Keratinocyte (primary cell): ENCODE measurements at regions not wholly inside any gene's neighbourhood (a gene's known extent, or its start where the extent isn't known, plus 50 kb on each side); places are given as distances from the start of the nearest gene placed in this dataset.

ENCODE experiments used
- DNase-seq: peaks from one replicate; pipeline ENCODE4 v3.0.0-alpha.2; 2011; ENCODE audit warnings: low read depth, missing footprints, low spot score
- FAIRE-seq: peaks from 2 replicates; lab custom pipeline; 2011; peaks lifted over from hg19 to GRCh38; lab: Jason Lieb, UNC
- H2AFZ ChIP-seq: 2 replicates; pipeline ENCODE4 v1.6.0; 2012; ENCODE audit warnings: low read length, control low read depth, inconsistent platforms; ENCODE audit not compliant: control insufficient read depth
- H3K27ac ChIP-seq: 2 replicates; pipeline ENCODE4 v1.5.1; 2011; ENCODE audit warnings: low read length; ENCODE audit not compliant: control insufficient read depth, insufficient read depth
- H3K27me3 ChIP-seq: 3 replicates; pipeline ENCODE4 v1.6.0; 2011; ENCODE audit warnings: low read length; ENCODE audit not compliant: control insufficient read depth, insufficient read depth; ENCODE audit errors: extremely low read depth
- H3K36me3 ChIP-seq, 2 experiments: 2 replicates in 1 of 2; 3 replicates in 1 of 2; pipeline ENCODE4 v1.5.1; 2011; ENCODE audit warnings: low read length in 2 of 2, mild to moderate bottlenecking in 1 of 2; ENCODE audit not compliant: control insufficient read depth in 2 of 2, insufficient read depth in 2 of 2; ENCODE audit errors: extremely low read depth in 1 of 2
- H3K4me1 ChIP-seq: 3 replicates; pipeline ENCODE4 v1.5.1; 2011; ENCODE audit warnings: low read length; ENCODE audit not compliant: control insufficient read depth, insufficient read depth; ENCODE audit errors: extremely low read depth
- H3K4me2 ChIP-seq: 3 replicates; pipeline ENCODE4 v1.6.0; 2011; ENCODE audit warnings: low read depth, low read length; ENCODE audit not compliant: control insufficient read depth, insufficient read depth; ENCODE audit errors: extremely low read depth
- H3K4me3 ChIP-seq, 3 experiments: fragments of 200-600 bp in 1 of 3; sonication (generic) in 1 of 3; 2 replicates in 2 of 3; 3 replicates in 1 of 3; pipeline ENCODE4 v1.5.1; 2011 to 2016; ENCODE audit warnings: low read length in 3 of 3, mild to moderate bottlenecking in 3 of 3, control low read depth in 2 of 3, inconsistent platforms in 1 of 3, low read depth in 1 of 3, mixed read lengths in 1 of 3, mixed run types in 1 of 3, moderate library complexity in 1 of 3; ENCODE audit not compliant: control insufficient read depth in 2 of 3, insufficient read depth in 2 of 3; ENCODE audit errors: extremely low read depth in 1 of 3
- H3K79me2 ChIP-seq: 2 replicates; pipeline ENCODE4 v1.6.0; 2012; ENCODE audit warnings: low read length; ENCODE audit not compliant: control insufficient read depth, insufficient read depth
- H3K9ac ChIP-seq: 3 replicates; pipeline ENCODE4 v1.6.0; 2011; ENCODE audit warnings: low read length; ENCODE audit not compliant: control insufficient read depth, insufficient read depth; ENCODE audit errors: extremely low read depth
- H3K9me1 ChIP-seq: 3 replicates; pipeline ENCODE4 v1.6.0; 2011; ENCODE audit warnings: low read length; ENCODE audit not compliant: control insufficient read depth, insufficient read depth; ENCODE audit errors: extremely low read depth
- H3K9me3 ChIP-seq: 2 replicates; pipeline ENCODE4 v1.5.1; 2012; ENCODE audit warnings: low read depth, low read length; ENCODE audit not compliant: control insufficient read depth
- H4K20me1 ChIP-seq: 3 replicates; pipeline ENCODE4 v1.6.0; 2011; ENCODE audit warnings: low read length; ENCODE audit not compliant: control insufficient read depth, insufficient read depth; ENCODE audit errors: extremely low read depth
- EZH2 ChIP-seq: IDR thresholded peaks from one replicate; pipeline ENCODE4 v1.6.1; 2012; ENCODE audit warnings: inconsistent platforms, mild to moderate bottlenecking, low read length, moderate library complexity
- dilution Hi-C: fragments of 300-500 bp; cut with MboI; formaldehyde crosslinking; loops from one replicate; pipeline ENCODE4 v1.7.0; 2020; ENCODE audit warnings: low sequenced_read_pairs; ENCODE audit not compliant: extremely low pct_ligation_motif_present
- TF ChIP-seq, protein P1 (sequence below), 3 experiments: IDR thresholded peaks in 1 of 3; conservative IDR thresholded peaks in 1 of 3; optimal IDR thresholded peaks in 1 of 3; 2 replicates in 2 of 3; 3 replicates in 1 of 3; pipeline versions ENCODE3 to v1.5.1; 2011; ENCODE audit warnings: low read length in 3 of 3, mild to moderate bottlenecking in 3 of 3, moderate library complexity in 2 of 3, control low read depth in 1 of 3, inconsistent platforms in 1 of 3; ENCODE audit not compliant: insufficient read depth in 2 of 3; ENCODE audit errors: extremely low read depth in 1 of 3

DNA sequence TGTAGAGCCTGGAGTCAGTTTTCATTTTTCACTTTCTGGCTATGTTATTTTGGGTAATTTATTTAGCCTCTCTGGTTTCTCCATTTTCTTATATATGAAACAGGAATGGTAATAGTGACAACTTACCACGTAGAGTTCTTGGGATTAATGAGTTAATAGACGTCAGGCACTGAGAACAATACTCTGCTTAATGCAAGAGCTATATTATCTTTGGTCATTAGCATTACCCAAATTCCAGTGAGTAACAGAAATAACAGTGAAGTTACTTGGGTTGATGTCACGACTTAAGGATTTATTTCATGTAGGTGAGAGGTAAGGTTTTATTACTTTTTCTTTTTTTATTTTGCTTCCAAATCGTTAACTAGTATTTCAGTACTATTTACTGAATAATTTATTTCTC is 601.0 kb upstream of the GCFC2 start:
- H3K79me2 ChIP-seq, result no peaks in the 10 kb centered on the region
- no peak overlapping the region for H3K9ac ChIP-seq
- H3K27ac ChIP-seq, result no peak overlapping the region
- no peaks in the 10 kb centered on the region for H3K9me3 ChIP-seq
- H3K4me3 ChIP-seq, result no peak overlapping the region
- no peaks in the 10 kb centered on the region for H3K4me1 ChIP-seq
- H3K9me1 ChIP-seq, result no peaks in the 10 kb centered on the region
- no peaks in the 10 kb centered on the region for H4K20me1 ChIP-seq
- FAIRE-seq (no peak), DNase-seq (no peak)
- H3K36me3 ChIP-seq, result no peaks in the 10 kb centered on the region
- no peak overlapping the region for H2AFZ ChIP-seq
- H3K4me2 ChIP-seq, result no peak overlapping the region
- dilution Hi-C loops, result no loop called here
- no peak for TF ChIP-seq EZH2
- TF ChIP-seq, protein P1, sequence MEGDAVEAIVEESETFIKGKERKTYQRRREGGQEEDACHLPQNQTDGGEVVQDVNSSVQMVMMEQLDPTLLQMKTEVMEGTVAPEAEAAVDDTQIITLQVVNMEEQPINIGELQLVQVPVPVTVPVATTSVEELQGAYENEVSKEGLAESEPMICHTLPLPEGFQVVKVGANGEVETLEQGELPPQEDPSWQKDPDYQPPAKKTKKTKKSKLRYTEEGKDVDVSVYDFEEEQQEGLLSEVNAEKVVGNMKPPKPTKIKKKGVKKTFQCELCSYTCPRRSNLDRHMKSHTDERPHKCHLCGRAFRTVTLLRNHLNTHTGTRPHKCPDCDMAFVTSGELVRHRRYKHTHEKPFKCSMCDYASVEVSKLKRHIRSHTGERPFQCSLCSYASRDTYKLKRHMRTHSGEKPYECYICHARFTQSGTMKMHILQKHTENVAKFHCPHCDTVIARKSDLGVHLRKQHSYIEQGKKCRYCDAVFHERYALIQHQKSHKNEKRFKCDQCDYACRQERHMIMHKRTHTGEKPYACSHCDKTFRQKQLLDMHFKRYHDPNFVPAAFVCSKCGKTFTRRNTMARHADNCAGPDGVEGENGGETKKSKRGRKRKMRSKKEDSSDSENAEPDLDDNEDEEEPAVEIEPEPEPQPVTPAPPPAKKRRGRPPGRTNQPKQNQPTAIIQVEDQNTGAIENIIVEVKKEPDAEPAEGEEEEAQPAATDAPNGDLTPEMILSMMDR (optimal IDR thresholded peaks at IDR 0.05 in 1 of 3, IDR thresholded peaks at IDR 0.05 in 1 of 3, conservative IDR thresholded peaks at IDR 0.05 in 1 of 3; ENCODE audit: extremely low read depth in 1 of 3, insufficient read depth in 2 of 3, low read length in 3 of 3), result no peak
- H3K27me3 ChIP-seq, result no peaks in the 10 kb centered on the region

DNA sequence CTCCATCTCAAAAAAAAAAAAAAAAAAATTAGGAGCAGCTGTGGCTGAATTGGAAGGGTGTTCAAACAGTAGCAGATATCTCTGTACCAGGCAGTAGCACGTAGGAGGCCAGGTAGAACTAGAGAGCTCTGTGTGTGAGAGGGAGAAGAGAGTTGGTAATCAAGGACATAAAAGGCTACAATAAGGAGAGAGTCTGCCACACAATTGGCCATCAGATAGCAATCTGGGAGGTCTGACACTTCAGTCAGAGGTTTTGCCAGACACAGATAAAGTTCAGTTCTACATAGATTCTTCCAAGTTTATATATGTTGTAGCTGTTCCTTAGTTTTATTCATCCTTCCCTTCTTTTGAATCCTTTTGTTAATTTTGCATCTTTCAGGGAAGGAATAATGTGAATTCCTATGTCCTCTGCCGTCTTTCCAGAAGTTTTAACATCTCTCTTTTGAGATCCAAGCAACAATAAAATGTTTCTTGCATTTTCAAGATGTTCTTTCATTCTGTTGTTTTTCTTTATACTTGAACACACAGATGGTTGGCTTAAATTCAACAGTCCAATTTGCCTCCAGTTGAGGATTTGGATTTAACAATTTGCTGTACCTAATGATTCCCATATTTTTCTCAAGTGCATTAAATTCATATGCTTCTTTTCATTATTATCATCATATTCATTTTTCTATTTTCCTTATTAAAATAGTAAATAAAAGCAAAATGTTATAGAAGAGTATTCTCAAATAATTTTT is 600.3 kb upstream of the GCFC2 start:
- no peaks in the 10 kb centered on the region for H4K20me1 ChIP-seq
- no peak overlapping the region for H3K27ac ChIP-seq
- H3K4me1 ChIP-seq, result no peaks in the 10 kb centered on the region
- no peaks in the 10 kb centered on the region for H3K27me3 ChIP-seq
- no peaks in the 10 kb centered on the region for H3K9me1 ChIP-seq
- H3K9me3 ChIP-seq, result no peaks in the 10 kb centered on the region
- H3K4me2 ChIP-seq, result no peak overlapping the region
- H3K36me3 ChIP-seq, result no peaks in the 10 kb centered on the region
- H3K79me2 ChIP-seq, result no peaks in the 10 kb centered on the region
- dilution Hi-C loops, result no loop called here
- H3K9ac ChIP-seq, result no peak overlapping the region
- DNase-seq, result no peak
- no peak overlapping the region for H3K4me3 ChIP-seq
- no peak for FAIRE-seq
- TF ChIP-seq, protein P1 (optimal IDR thresholded peaks at IDR 0.05 in 1 of 3, IDR thresholded peaks at IDR 0.05 in 1 of 3, conservative IDR thresholded peaks at IDR 0.05 in 1 of 3; ENCODE audit: extremely low read depth in 1 of 3, insufficient read depth in 2 of 3, low read length in 3 of 3), result no peak
- TF ChIP-seq EZH2, result no peak
- H2AFZ ChIP-seq, result no peak overlapping the region
